Rectal smooth muscle tissue (tissue), 1 donor: ENCODE measurements at regions not wholly inside any gene's neighbourhood (a gene's known extent, or its start where the extent isn't known, plus 50 kb on each side); places are given as distances from the start of the nearest gene placed in this dataset.

Experiments used
- H3K27ac ChIP-seq: one replicate; pipeline ENCODE4 v1.7.0; 2013; ENCODE audit warnings: low read depth, low read length, inconsistent platforms
- H3K27me3 ChIP-seq: one replicate; pipeline ENCODE4 v1.7.0; 2013; ENCODE audit warnings: low read length; ENCODE audit not compliant: control insufficient read depth, insufficient read depth
- H3K36me3 ChIP-seq: one replicate; pipeline ENCODE4 v1.7.0; 2013; ENCODE audit warnings: low read length; ENCODE audit not compliant: control insufficient read depth, insufficient read depth
- H3K4me1 ChIP-seq: one replicate; pipeline ENCODE4 v1.7.0; 2013; ENCODE audit warnings: low read length; ENCODE audit not compliant: control insufficient read depth, insufficient read depth
- H3K4me3 ChIP-seq: one replicate; pipeline ENCODE4 v1.7.0; 2013; ENCODE audit warnings: low read length
- H3K9ac ChIP-seq: one replicate; pipeline ENCODE4 v1.7.0; 2013; ENCODE audit warnings: low read length

- Histone ChIP-seq H3K4me1 (no peaks in the 10 kb centered on the region), H3K27ac (peak overlapping the region; percentile 14), H3K27me3 (peaks cover 3% of the 10 kb centered on the region), H3K9ac (no peak overlapping the region), H3K4me3 (no peak overlapping the region), H3K36me3 (no peaks in the 10 kb centered on the region)
Observed at GRCh38 chr7:340979-341694, 51.2 kb downstream of the FOXL3 start.

- H3K9ac ChIP-seq = no peak overlapping the region
- peaks cover 3% of the 10 kb centered on the region for H3K27me3 ChIP-seq
- H3K4me3 ChIP-seq = no peak overlapping the region
- no peaks in the 10 kb centered on the region for H3K4me1 ChIP-seq
- peak overlapping the region; percentile 38 for H3K27ac ChIP-seq
- H3K36me3 ChIP-seq = no peaks in the 10 kb centered on the region
Observed at GRCh38 chr7:341841-342638, 52.1 kb downstream of the FOXL3 start.

GRCh38 chr7:342681-343216, 52.8 kb downstream of the FOXL3 start:
- Histone ChIP-seq H3K36me3 (no peaks in the 10 kb centered on the region), H3K27me3 (peaks cover 3% of the 10 kb centered on the region), H3K9ac (no peak overlapping the region), H3K4me1 (no peaks in the 10 kb centered on the region), H3K4me3 (no peak overlapping the region), H3K27ac (peak overlapping the region; percentile 38)

GRCh38 chr7:343227-343822, 53.4 kb downstream of the FOXL3 start:
- Histone ChIP-seq H3K27ac (no peak overlapping the region), H3K36me3 (no peaks in the 10 kb centered on the region), H3K4me1 (no peaks in the 10 kb centered on the region), H3K4me3 (no peak overlapping the region), H3K27me3 (peaks cover 3% of the 10 kb centered on the region), H3K9ac (no peak overlapping the region)

GRCh38 chr7:343864-344607, 54.1 kb downstream of the FOXL3 start:
- Histone ChIP-seq H3K9ac (no peak overlapping the region), H3K4me1 (no peaks in the 10 kb centered on the region), H3K27me3 (no peaks in the 10 kb centered on the region), H3K27ac (no peak overlapping the region), H3K36me3 (no peaks in the 10 kb centered on the region), H3K4me3 (no peak overlapping the region)

- H3K4me3 ChIP-seq = no peak overlapping the region
- no peak overlapping the region for H3K9ac ChIP-seq
- no peaks in the 10 kb centered on the region for H3K4me1 ChIP-seq
- no peaks in the 10 kb centered on the region for H3K36me3 ChIP-seq
- H3K27me3 ChIP-seq = no peaks in the 10 kb centered on the region
- H3K27ac ChIP-seq = no peak overlapping the region
Observed at GRCh38 chr7:344608-344994, 54.6 kb downstream of the FOXL3 start.

GRCh38 chr7:346116-346898, 56.3 kb downstream of the FOXL3 start:
- no peak overlapping the region for H3K27ac ChIP-seq
- no peak overlapping the region for H3K9ac ChIP-seq
- H3K4me1 ChIP-seq = no peaks in the 10 kb centered on the region
- H3K4me3 ChIP-seq = no peak overlapping the region
- H3K36me3 ChIP-seq = no peaks in the 10 kb centered on the region
- H3K27me3 ChIP-seq = no peaks in the 10 kb centered on the region

GRCh38 chr7:347001-347590, 57.1 kb downstream of the FOXL3 start:
- Histone ChIP-seq H3K4me3 (no peak overlapping the region), H3K9ac (no peak overlapping the region), H3K27me3 (no peaks in the 10 kb centered on the region), H3K36me3 (no peaks in the 10 kb centered on the region), H3K27ac (no peak overlapping the region), H3K4me1 (no peaks in the 10 kb centered on the region)

GRCh38 chr7:347644-348479, 57.9 kb downstream of the FOXL3 start:
- no peaks in the 10 kb centered on the region for H3K27me3 ChIP-seq
- no peak overlapping the region for H3K27ac ChIP-seq
- no peaks in the 10 kb centered on the region for H3K36me3 ChIP-seq
- no peak overlapping the region for H3K9ac ChIP-seq
- no peak overlapping the region for H3K4me3 ChIP-seq
- no peaks in the 10 kb centered on the region for H3K4me1 ChIP-seq

GRCh38 chr7:348480-348844, 58.5 kb downstream of the FOXL3 start:
- no peaks in the 10 kb centered on the region for H3K27me3 ChIP-seq
- no peak overlapping the region for H3K9ac ChIP-seq
- H3K27ac ChIP-seq = no peak overlapping the region
- no peaks in the 10 kb centered on the region for H3K36me3 ChIP-seq
- no peaks in the 10 kb centered on the region for H3K4me1 ChIP-seq
- H3K4me3 ChIP-seq = no peak overlapping the region
